ENCODE measurements at regions not wholly inside any gene's neighbourhood (a gene's known extent, or its start where the extent isn't known, plus 50 kb on each side); places are given as distances from the start of the nearest gene placed in this dataset.
"Not testable (repeated sequence)": the region's sequence is repeated elsewhere in the genome, so short reads cannot be mapped to it uniquely, and the experiment has no call there.

DNA sequence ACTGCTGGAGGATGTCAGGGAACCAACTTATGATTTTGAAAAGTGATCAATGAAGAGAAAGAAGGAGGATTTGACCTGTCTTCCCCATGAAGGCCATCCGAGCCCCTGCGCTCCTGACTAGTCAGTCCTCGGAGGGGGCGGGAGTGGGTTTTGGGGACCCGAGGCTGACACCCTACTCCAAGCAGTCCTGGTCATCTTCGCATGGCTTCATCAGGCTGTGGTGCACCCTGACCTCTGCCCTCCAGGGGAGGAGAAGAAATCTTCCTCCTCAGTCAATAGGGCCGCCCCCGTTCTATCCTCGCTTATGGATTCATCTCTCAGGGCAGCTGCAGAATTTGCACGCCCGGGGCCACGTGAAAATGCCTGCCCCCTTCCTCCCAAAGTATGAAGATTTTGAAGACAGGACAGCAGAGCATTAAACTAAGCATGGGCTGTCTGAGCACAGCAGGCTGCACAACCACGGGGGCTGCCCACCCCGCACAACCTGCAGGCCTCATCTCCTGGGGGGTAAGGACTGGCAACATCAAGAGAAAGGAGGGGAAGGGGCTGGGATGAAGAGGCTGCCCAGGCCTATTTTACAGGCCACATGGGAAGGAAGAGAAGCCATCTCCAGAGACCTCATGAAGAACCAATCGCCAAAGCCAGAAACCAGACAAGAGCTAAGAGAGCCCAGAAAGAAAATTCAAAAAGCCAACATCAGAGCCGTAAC, 138.1 kb upstream of the PHACTR3 start:
- DNase-seq: no peak

GRCh38 chr20:59468831-59469230, 135.5 kb upstream of the PHACTR3 start:
- DNase-seq: no peak

DNA sequence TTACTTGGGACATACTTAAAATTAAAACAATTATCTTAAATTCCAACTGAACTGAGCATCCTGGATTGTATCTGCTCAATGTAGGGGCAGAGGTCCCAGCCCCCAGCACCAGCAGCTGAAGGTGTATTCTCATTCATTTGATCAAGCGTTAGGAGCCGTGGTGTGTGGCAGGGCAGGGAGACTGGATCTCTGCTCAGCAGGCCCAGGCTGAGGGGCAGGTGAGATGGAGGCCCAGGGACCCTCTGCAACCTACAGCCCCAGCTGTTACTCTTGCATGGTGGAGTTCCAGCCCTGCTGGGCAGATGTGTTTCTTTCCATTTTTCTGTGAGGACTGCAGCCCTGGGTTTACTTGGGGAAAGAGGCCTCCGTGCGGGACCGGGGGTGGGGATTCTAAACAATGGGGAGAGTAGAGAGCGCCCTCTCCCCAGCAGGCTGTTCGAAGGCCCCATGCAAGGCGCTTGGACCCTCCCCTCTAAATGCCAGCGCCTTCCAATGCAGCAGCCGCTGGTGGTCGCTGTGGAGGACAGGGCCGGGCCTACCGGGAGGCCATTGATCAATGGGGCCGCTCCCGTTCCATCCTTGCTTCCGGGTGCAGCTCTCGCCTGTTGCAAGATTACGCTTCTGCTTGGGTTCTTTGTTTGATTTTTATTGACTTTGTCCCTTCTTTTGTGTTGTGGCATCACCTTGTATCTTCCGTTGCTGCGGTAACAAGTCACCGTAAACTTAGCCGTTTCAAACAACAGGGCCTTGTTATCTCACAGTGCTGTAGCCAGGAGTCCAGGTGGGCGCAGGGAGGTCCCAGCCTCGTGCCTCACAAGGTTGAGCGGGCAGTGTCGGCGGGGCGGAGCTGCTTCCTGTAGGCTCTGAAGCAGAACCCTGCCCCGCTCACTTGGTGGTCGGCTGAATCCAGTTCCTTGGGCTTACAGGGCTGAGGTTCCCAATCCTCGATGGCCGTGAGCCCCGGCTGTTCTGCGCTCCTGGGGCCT, 134.8 kb upstream of the PHACTR3 start:
- no peak for DNase-seq

DNA sequence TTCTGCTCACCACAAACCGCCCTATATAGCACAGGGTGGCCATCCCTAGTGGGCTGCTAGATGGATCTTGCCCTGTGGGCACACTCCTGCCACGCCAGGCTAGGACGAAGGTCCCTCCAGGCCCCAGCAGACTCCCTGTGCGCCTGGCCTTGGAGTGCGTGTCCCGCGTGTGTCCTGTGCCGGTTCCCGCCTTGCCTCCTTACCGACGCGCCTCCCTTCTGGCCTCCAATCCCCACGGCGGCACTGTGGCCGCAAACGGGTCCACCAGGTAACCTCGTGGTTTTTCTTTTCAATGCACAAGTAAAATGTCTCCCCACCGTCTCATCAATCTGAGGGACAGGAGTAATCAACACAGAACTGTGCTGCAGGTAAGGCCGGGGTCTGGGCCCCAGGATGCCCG, 133.8 kb upstream of the PHACTR3 start:
- DNase-seq: no peak

GRCh38 chr20:59471653-59472421, 132.5 kb upstream of the PHACTR3 start:
- DNase-seq: no peak

- no peak for DNase-seq
Observed at GRCh38 chr20:59473742-59474141, 130.6 kb upstream of the PHACTR3 start.

- DNase-seq: no peak
Observed at GRCh38 chr20:59481067-59481466, 123.3 kb upstream of the PHACTR3 start.

DNA sequence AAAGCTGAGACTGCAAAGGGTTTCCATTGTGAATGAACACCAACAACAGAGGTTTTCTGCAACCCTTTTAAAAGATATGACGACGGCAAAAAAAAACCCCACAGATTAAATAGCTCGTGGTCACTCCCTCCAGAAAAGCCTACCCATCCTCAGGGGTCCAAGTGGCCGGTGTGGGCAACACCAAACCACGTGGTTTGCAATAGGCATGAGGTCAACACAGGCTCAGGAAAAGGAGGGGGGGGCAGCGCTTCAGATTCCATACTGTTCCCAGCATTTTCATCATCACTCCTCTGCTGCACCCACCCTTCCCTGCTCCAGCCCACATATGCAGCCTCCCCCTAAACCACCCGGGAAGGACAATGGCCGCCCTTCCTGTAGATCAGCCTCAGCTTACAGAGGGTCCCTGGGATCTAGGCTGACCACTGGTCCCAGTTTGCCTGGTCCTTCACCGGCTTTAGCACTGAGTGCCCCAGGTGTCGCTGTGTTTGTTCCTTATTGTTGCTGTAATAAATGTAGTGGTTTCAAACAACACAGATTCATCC, 122.8 kb upstream of the PHACTR3 start:
- DNase-seq: no peak

GRCh38 chr20:59482351-59483187, 121.8 kb upstream of the PHACTR3 start:
- no peak for DNase-seq

- DNase-seq: no peak
Observed at GRCh38 chr20:59483481-59483880, 120.9 kb upstream of the PHACTR3 start.

GRCh38 chr20:59484228-59484627, 120.1 kb upstream of the PHACTR3 start:
- DNase-seq: no peak

DNA sequence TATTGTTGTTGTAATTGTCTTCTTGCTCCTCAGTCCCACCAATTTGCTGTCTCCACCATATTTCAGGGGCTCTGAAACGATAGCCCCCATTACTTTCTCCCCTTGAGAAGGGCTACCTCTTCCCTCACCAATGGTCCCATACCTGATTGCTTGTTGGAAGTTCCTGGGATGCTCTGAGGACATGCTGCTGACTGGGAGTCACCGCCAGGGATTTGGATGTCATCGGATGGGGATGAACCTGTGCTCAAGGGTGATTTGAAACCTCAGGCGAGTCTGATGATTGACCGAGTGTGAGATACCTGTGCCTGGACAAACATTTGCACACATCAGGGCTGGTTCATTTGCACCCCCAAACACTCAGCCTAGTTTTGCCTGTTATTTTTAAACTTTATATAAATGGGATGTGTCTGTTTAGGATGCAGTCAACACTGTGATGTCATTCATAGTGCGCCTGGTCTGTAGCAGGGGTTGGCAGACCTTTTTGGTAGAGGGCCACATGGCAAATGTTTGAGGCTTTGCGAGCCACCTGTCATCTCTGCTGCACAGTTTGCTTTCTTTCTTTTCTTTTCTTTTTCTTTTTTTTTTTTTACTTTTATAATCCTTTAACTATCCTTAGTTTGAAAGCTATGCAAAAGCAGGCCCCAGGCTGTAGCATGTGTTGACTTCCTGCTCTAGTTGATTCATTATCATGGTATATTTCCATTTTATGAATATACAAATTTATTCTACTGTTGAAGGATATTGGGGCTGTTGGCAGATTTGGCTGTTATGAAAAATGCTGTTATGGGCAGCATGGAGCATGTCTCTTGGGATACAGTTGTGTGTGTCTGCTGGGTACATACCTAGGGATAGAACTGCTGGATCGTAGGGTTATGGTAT, 118.5 kb upstream of the PHACTR3 start:
- DNase-seq: no peak

GRCh38 chr20:59488459-59488858, 115.9 kb upstream of the PHACTR3 start:
- DNase-seq: not testable (repeated sequence)

DNA sequence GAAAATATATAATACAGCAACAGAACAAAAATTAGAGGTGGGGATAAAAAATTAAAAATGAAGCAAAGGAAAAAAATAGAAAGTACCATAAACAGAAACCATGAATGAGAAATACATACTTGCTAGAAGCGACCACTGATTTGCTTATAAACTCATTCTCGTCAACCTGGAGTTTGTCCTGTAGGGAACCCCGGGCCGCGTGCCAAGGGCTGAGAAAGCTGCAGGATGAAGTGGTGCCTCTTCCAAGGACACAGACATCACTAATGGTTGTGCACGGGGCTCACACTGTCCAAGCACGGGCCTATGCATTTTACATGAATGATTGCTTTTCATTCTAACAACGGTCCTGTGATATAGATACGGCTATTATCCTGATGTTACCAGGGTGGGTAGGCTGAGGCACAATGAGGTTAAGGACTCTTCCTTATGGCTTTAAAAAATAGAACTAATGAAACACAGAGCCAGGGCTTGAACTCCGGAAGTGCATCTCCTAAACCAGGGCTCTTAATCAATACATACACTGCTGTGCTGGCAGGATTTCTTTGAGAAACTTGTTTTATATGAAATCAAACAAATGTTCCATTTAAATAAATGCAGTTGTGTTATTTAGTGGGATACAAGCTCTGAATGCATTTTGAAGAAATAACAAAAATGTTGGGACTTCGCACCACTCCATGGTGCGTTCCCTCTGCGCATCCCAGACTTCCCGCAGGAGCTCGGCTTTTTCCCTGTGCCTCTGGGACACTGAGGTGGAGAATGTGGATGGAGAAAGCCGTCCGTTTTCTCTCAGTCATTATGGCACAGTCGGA, 113.9 kb upstream of the PHACTR3 start:
- not testable (repeated sequence) for DNase-seq

- no peak for DNase-seq
Observed at GRCh38 chr20:59491884-59492283, 112.5 kb upstream of the PHACTR3 start.

GRCh38 chr20:59493926-59494325, 110.4 kb upstream of the PHACTR3 start:
- no peak for DNase-seq

GRCh38 chr20:59495166-59495565, 109.2 kb upstream of the PHACTR3 start:
- no peak for DNase-seq

- peak; percentile 47 for DNase-seq
Observed at GRCh38 chr20:59495894-59496510, 108.3 kb upstream of the PHACTR3 start.

GRCh38 chr20:59498291-59498690, 106.0 kb upstream of the PHACTR3 start:
- no peak for DNase-seq

DNA sequence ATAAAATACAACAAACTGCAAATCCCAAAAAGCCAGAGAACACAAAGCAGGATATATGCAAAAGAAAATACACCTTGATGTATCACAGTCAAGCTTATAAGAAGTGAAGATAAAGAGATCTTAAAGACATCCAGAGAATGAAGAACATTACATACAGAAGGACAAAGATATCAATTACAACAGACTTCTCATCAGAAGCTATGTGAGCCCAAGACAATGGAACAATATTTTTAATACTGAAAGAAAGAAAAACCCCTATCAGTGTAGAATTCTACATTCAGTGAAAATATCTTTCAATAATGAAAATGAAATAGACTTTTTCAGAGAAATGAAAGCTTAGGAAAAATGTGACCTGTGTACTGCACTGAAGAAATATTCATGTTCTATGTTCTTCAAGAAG, 104.5 kb upstream of the PHACTR3 start:
- no peak for DNase-seq
